Liver (tissue), 8 donors: ENCODE measurements at regions not wholly inside any gene's neighbourhood (a gene's known extent, or its start where the extent isn't known, plus 50 kb on each side); places are given as distances from the start of the nearest gene placed in this dataset.

Experiments used
- DNase-seq: peaks from one replicate; pipeline ENCODE4 v3.0.0-alpha.2; 2017; ENCODE audit warnings: low spot score
- H3K27ac ChIP-seq, 2 donors: one replicate each; pipeline ENCODE4 v1.7.0; 2013; ENCODE audit warnings: inconsistent platforms in 2 of 2, low read length in 2 of 2, control low read depth in 1 of 2, low read depth in 1 of 2, mild to moderate bottlenecking in 1 of 2
- H3K27me3 ChIP-seq, 4 donors: one replicate each; pipeline versions ENCODE4 v1.6.1 to v1.7.0; 2013; ENCODE audit warnings: low read length in 3 of 4, inconsistent platforms in 1 of 4, mild to moderate bottlenecking in 1 of 4, moderate library complexity in 1 of 4; ENCODE audit not compliant: control insufficient read depth in 4 of 4, insufficient read depth in 4 of 4
- H3K36me3 ChIP-seq, 4 donors: one replicate each; pipeline versions ENCODE4 v1.6.1 to v1.7.0; 2013; ENCODE audit warnings: low read length in 3 of 4, mild to moderate bottlenecking in 3 of 4, low read depth in 1 of 4, moderate library complexity in 1 of 4; ENCODE audit not compliant: control insufficient read depth in 4 of 4, insufficient read depth in 3 of 4
- H3K4me1 ChIP-seq, 4 donors: one replicate each; pipeline versions ENCODE4 v1.6.1 to v1.7.0; 2013; ENCODE audit warnings: low read length in 3 of 4, mild to moderate bottlenecking in 3 of 4, moderate library complexity in 1 of 4; ENCODE audit not compliant: control insufficient read depth in 4 of 4, insufficient read depth in 4 of 4
- H3K4me3 ChIP-seq, 3 donors: one replicate each; pipeline versions ENCODE4 v1.6.1 to v1.7.0; 2013; ENCODE audit warnings: low read length in 3 of 3, control low read depth in 1 of 3, low read depth in 1 of 3, mild to moderate bottlenecking in 1 of 3
- H3K9ac ChIP-seq, 2 donors: one replicate each; pipeline ENCODE4 v1.7.0; 2013; ENCODE audit warnings: low read length in 2 of 2, mild to moderate bottlenecking in 2 of 2, moderate library complexity in 2 of 2, control low read depth in 1 of 2, low read depth in 1 of 2
- H3K9me3 ChIP-seq, 4 donors: one replicate each; pipeline versions ENCODE4 v1.6.1 to v1.7.0; 2013; ENCODE audit warnings: low read length in 3 of 4; ENCODE audit not compliant: control insufficient read depth in 4 of 4
- ATF3 ChIP-seq: IDR thresholded peaks from 2 replicates; pipeline ENCODE4 v1.6.1; 2016; ENCODE audit warnings: antibody characterized with exemption
- CTCF ChIP-seq: fragments of 150-350 bp; IDR thresholded peaks from 2 replicates; pipeline ENCODE4 v1.5.1; 2017; ENCODE audit warnings: improper control_type of control experiment, low read depth, low read length; ENCODE audit not compliant: missing input control
- EGR1 ChIP-seq, 2 donors: IDR thresholded peaks; 2 replicates each; pipeline ENCODE4 v1.6.1; 2016 to 2018; ENCODE audit warnings: antibody characterized with exemption in 2 of 2, low read depth in 2 of 2
- FOXA1 ChIP-seq: IDR thresholded peaks from 2 replicates; pipeline ENCODE4 v1.6.1; 2016; ENCODE audit warnings: antibody characterized with exemption
- FOXA2 ChIP-seq: IDR thresholded peaks from 2 replicates; pipeline ENCODE4 v1.6.1; 2016; ENCODE audit warnings: antibody characterized with exemption
- GABPA ChIP-seq, 2 donors: IDR thresholded peaks in 1 of 2; conservative IDR thresholded peaks in 1 of 2; 2 replicates each; pipeline ENCODE4 v1.6.1; 2016; ENCODE audit warnings: antibody characterized with exemption in 2 of 2, mild to moderate bottlenecking in 1 of 2, moderate library complexity in 1 of 2
- HNF4A ChIP-seq, 2 donors: conservative IDR thresholded peaks; 2 replicates each; pipeline ENCODE4 v1.6.1; 2016; ENCODE audit warnings: antibody characterized with exemption in 2 of 2, mild to moderate bottlenecking in 2 of 2
- HNF4G ChIP-seq: IDR thresholded peaks from 2 replicates; pipeline ENCODE4 v1.6.1; 2016; ENCODE audit warnings: antibody characterized with exemption
- JUND ChIP-seq, 2 donors: IDR thresholded peaks; 2 replicates each; pipeline ENCODE4 v1.6.1; 2016; ENCODE audit warnings: antibody characterized with exemption in 2 of 2
- MAX ChIP-seq: IDR thresholded peaks from 2 replicates; pipeline ENCODE4 v1.6.1; 2016; ENCODE audit warnings: antibody characterized with exemption
- NR2F2 ChIP-seq: IDR thresholded peaks from 2 replicates; pipeline ENCODE4 v1.6.1; 2016; ENCODE audit warnings: antibody characterized with exemption
- RAD21 ChIP-seq, 2 donors: IDR thresholded peaks; 2 replicates each; pipeline ENCODE4 v1.6.1; 2016; ENCODE audit warnings: antibody characterized with exemption in 2 of 2, mild to moderate bottlenecking in 2 of 2
- REST ChIP-seq: IDR thresholded peaks from 2 replicates; pipeline ENCODE4 v1.6.1; 2016; ENCODE audit warnings: antibody characterized with exemption, mild to moderate bottlenecking
- RXRA ChIP-seq, 2 donors: IDR thresholded peaks; 2 replicates each; pipeline ENCODE4 v1.6.1; 2017 to 2018; ENCODE audit warnings: antibody characterized with exemption in 2 of 2, mild to moderate bottlenecking in 1 of 2
- SP1 ChIP-seq: IDR thresholded peaks from 2 replicates; pipeline ENCODE4 v1.6.1; 2018; ENCODE audit warnings: antibody characterized with exemption, mild to moderate bottlenecking
- TAF1 ChIP-seq: conservative IDR thresholded peaks from 2 replicates; pipeline ENCODE4 v1.6.1; 2016; ENCODE audit warnings: antibody characterized with exemption, mild to moderate bottlenecking
- YY1 ChIP-seq: IDR thresholded peaks from 2 replicates; pipeline ENCODE4 v1.6.1; 2016; ENCODE audit warnings: antibody characterized with exemption, mild to moderate bottlenecking
- ZBTB33 ChIP-seq: IDR thresholded peaks from 2 replicates; pipeline ENCODE4 v1.6.1; 2016; ENCODE audit warnings: antibody characterized with exemption
- WGBS: extraction: QIAGEN DNeasy Blood & Tissue Kit; methylation state at CpG from one replicate; pipeline ENCODE4 v1.1.7; 2013; 5-methylcytosine and 5-hydroxymethylcytosine counted together
- donor health status: healthy.
- donor health status: healthy.
- donor health status: healthy.
- donor health status: healthy.
- donor health status: healthy.

- H3K27me3 ChIP-seq: no peaks in the 10 kb centered on the region
- peak overlapping the region; percentile 17 to 24 for H3K9ac ChIP-seq
- peaks cover 0 to 2% (median 0%) of the 10 kb centered on the region in 4 donors for H3K36me3 ChIP-seq
- TF ChIP-seq CTCF: no peak
- TF ChIP-seq REST: peak; percentile 31
- no peak for TF ChIP-seq FOXA2
- TF ChIP-seq SP1: no peak
- TF ChIP-seq JUND (IDR thresholded peaks at IDR 0.05): no peak
- TF ChIP-seq FOXA1: no peak
- TF ChIP-seq EGR1 (IDR thresholded peaks at IDR 0.05; ENCODE audit: low read depth in 2 of 2): peak; percentile 62 to 89
- TF ChIP-seq RAD21 (IDR thresholded peaks at IDR 0.05): peak in 1 of 2 donors; percentile 25
- TF ChIP-seq MAX: peak; percentile 53
- TF ChIP-seq GABPA (IDR thresholded peaks at IDR 0.05 in 1 of 2, conservative IDR thresholded peaks at IDR 0.05 in 1 of 2): no peak
- peak in 1 of 2 donors; percentile 62 for TF ChIP-seq RXRA (IDR thresholded peaks at IDR 0.05)
- peak; percentile 83 for TF ChIP-seq YY1
- peak; percentile 18 to 40 for TF ChIP-seq HNF4A (conservative IDR thresholded peaks at IDR 0.05)
- TF ChIP-seq TAF1: no peak
- no peak for TF ChIP-seq ZBTB33
- no peak for TF ChIP-seq HNF4G
- TF ChIP-seq NR2F2: no peak
- TF ChIP-seq ATF3: no peak
- H3K4me3 ChIP-seq: no peak overlapping the region
- H3K4me1 ChIP-seq: peaks cover 12 to 41% (median 33%) of the 10 kb centered on the region in 4 donors
- WGBS: 31% methylated on average over 13 of the region's 13 CpGs
- H3K9me3 ChIP-seq: no peaks in the 10 kb centered on the region
- DNase-seq: no peak
- peak overlapping the region; percentile 68 to 81 for H3K27ac ChIP-seq
Observed at GRCh38 chr7:130994378-130995115, 260.5 kb upstream of the KLF14 start.
